ENCODE measurements at regions not wholly inside any gene's neighbourhood (a gene's known extent, or its start where the extent isn't known, plus 50 kb on each side); places are given as distances from the start of the nearest gene placed in this dataset.

- no peak for DNase-seq (ENCODE audit: low read depth in 2 of 3, low spot score in 1 of 3)
These were observed 171.8 kb upstream of the PITX1 start for GRCh38 chr5:135205632-135206349.

GRCh38 chr5:135204151-135204600 lies 170.1 kb upstream of the PITX1 start:
- no peak for DNase-seq (ENCODE audit: low read depth in 2 of 3, low spot score in 1 of 3)

GRCh38 chr5:135203593-135204036 lies 169.6 kb upstream of the PITX1 start:
- no peak for DNase-seq (ENCODE audit: low read depth in 2 of 3, low spot score in 1 of 3)

- DNase-seq (ENCODE audit: low read depth in 2 of 3, low spot score in 1 of 3), result no peak
These were observed 169.0 kb upstream of the PITX1 start for GRCh38 chr5:135203019-135203418.

- no peak for DNase-seq (ENCODE audit: low read depth in 2 of 3, low spot score in 1 of 3)
These were observed 165.9 kb upstream of the PITX1 start for GRCh38 chr5:135199919-135200318.

GRCh38 chr5:135196483-135196882 lies 162.5 kb upstream of the PITX1 start:
- DNase-seq (ENCODE audit: low read depth in 2 of 3, low spot score in 1 of 3), result no peak

GRCh38 chr5:135195270-135195608 lies 161.2 kb upstream of the PITX1 start:
- no peak for DNase-seq (ENCODE audit: low read depth in 2 of 3, low spot score in 1 of 3)

GRCh38 chr5:135194573-135195269 lies 160.7 kb upstream of the PITX1 start:
- DNase-seq (ENCODE audit: low read depth in 2 of 3, low spot score in 1 of 3), result no peak

GRCh38 chr5:135194126-135194488 lies 160.1 kb upstream of the PITX1 start:
- DNase-seq (ENCODE audit: low read depth in 2 of 3, low spot score in 1 of 3), result no peak

- DNase-seq (ENCODE audit: low read depth in 2 of 3, low spot score in 1 of 3), result no peak
These were observed 159.4 kb upstream of the PITX1 start for GRCh38 chr5:135193213-135194125.

- DNase-seq (ENCODE audit: low read depth in 2 of 3, low spot score in 1 of 3), result no peak
These were observed 158.3 kb upstream of the PITX1 start for GRCh38 chr5:135192351-135192750.

GRCh38 chr5:135191084-135191826 lies 157.2 kb upstream of the PITX1 start:
- peak; percentile 64 to 69 (median 66) for DNase-seq (ENCODE audit: low read depth in 2 of 3, low spot score in 1 of 3)

- DNase-seq (ENCODE audit: low read depth in 2 of 3, low spot score in 1 of 3), result no peak
These were observed 156.5 kb upstream of the PITX1 start for GRCh38 chr5:135190416-135191083.

GRCh38 chr5:135189024-135189423 lies 155.0 kb upstream of the PITX1 start:
- no peak for DNase-seq (ENCODE audit: low read depth in 2 of 3, low spot score in 1 of 3)

- no peak for DNase-seq (ENCODE audit: low read depth in 2 of 3, low spot score in 1 of 3)
These were observed 154.3 kb upstream of the PITX1 start for GRCh38 chr5:135188233-135188914.

- DNase-seq (ENCODE audit: low read depth in 2 of 3, low spot score in 1 of 3), result no peak
These were observed 152.9 kb upstream of the PITX1 start for GRCh38 chr5:135186662-135187522.

GRCh38 chr5:135185481-135186065 lies 151.5 kb upstream of the PITX1 start:
- DNase-seq (ENCODE audit: low read depth in 2 of 3, low spot score in 1 of 3), result no peak

GRCh38 chr5:135184646-135185045 lies 150.6 kb upstream of the PITX1 start:
- DNase-seq (ENCODE audit: low read depth in 2 of 3, low spot score in 1 of 3), result no peak

- DNase-seq (ENCODE audit: low read depth in 2 of 3, low spot score in 1 of 3), result no peak
These were observed 149.4 kb upstream of the PITX1 start for GRCh38 chr5:135183464-135183863.
